Renal cortex interstitium (tissue), 11 donors: ENCODE measurements at regions not wholly inside any gene's neighbourhood (a gene's known extent, or its start where the extent isn't known, plus 50 kb on each side); places are given as distances from the start of the nearest gene placed in this dataset.
"Not testable (repeated sequence)": the region's sequence is repeated elsewhere in the genome, so short reads cannot be mapped to it uniquely, and the experiment has no call there.

Source experiments
- DNase-seq, 11 donors: peaks; one replicate each; pipeline ENCODE4 v3.0.0-alpha.2; 2013; ENCODE audit warnings: low read depth in 9 of 11, low spot score in 4 of 11; ENCODE audit errors: extremely low read depth in 1 of 11

DNA sequence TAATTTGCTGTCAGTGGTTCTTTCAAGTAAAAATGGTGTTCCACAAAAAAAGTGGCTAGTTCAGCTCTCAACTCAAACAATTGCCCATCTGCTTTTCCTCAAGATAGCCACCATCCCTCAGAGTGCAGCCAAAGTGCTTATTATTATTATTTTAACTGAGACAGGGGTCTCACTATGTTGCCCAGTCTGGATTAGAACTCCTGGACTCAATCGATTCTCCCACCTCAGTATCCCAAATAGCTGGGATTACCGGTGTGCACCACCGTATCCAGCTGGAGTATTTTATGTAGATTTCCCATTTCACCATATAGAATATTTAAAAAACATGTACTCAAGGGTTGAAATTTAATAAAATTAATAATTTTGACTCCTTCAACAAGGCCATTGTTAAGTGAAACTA is 62.1 kb upstream of the USP9X start:
- DNase-seq = no peak

- not testable (repeated sequence) for DNase-seq
Measured at GRCh38 chrX:41024335-41024734, 60.9 kb upstream of the USP9X start.

DNA sequence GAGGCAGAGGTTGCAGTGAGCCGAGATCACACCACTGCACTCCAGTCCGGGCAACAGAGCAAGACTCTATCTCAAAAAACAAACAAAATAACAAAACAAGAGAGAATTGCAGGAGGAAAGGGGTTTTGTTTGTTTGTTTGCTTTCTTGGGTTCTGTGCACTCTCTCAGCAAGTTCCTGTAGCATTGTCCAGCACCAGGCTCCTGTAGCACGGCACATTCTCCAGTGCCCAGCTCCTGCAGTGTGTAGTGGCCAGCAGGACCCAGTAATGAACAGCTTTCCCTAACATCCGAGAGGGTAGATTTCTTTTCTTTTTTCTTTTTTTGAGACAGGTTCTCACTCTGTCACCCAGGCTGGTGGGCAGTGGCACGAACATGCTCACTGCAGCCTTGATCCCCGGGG is 60.5 kb upstream of the USP9X start:
- DNase-seq = no peak

GRCh38 chrX:41025926-41026701 is 59.1 kb upstream of the USP9X start:
- DNase-seq = no peak

DNA sequence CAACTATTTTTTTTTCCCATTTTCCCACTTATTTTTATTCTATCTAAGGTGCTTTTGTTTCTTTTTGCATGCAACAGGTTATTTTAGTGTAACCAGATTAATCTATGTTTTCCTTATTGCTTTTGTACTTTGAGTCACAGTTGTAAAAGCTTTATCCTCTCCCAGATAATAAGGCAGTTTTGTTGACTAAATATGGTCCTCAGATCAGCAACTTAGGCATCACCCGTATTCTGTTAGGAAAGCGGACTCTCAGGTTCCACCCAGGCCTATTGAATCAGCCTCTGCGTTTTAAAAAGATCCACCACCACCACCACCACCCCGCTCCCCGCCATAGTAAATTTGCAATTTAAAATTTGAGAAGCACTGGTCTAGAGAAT is 58.6 kb upstream of the USP9X start:
- DNase-seq = no peak

DNA sequence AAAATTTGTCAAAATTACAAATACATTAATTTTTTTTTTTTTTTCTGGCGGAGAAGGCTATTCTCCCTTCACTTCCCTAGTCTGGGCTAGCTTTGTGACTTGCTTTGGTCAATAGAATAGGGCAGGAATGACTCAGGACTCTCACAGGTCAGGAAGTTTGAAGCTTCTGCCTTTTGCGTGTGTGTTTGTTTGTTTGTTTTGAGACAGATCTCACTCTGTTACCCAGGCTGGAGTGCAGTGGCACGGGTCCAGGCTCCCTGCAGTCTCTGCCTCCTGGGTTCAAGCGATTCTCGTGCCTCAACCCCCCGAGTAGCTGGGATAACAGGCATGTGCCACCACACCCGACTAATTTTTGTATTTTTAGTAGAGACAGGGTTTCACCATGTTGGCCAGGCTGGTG is 55.9 kb upstream of the USP9X start:
- DNase-seq = no peak

DNA sequence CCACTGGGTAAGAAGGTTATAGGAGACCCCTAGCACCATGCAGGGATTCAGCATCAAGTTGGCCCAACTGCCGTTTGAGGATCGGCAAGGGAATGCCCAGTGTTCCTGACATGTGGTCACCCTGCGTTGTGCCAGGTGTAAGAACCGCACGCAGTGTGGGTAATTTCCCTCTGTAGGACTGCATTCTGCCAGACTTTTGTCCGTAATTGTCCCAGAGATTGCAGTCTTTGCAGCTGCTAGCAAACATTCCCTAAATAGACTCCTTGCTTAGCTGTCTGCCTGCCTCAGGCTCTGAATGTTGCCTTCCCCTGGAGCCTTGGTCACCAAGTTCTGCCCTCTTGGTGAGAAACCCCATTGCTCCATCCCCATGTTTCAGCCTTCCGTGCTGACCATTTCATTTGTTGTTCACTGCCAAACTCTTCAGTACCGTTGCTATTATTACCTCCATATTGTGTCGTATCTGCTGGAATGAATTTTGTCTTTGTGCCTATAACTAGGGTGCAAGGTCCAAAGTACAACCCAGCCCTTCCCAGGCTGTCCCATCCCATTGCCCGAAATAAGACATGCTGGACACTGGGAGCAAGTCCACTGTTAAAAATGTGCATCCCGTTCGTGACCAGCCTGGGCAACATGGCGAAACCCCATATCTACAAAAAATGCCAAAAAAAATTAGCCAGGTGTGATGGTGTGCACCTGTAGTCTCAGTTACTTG is 53.8 kb upstream of the USP9X start:
- no peak for DNase-seq

- DNase-seq = no peak
Measured at GRCh38 chrX:41033299-41033698, 51.9 kb upstream of the USP9X start.

DNA sequence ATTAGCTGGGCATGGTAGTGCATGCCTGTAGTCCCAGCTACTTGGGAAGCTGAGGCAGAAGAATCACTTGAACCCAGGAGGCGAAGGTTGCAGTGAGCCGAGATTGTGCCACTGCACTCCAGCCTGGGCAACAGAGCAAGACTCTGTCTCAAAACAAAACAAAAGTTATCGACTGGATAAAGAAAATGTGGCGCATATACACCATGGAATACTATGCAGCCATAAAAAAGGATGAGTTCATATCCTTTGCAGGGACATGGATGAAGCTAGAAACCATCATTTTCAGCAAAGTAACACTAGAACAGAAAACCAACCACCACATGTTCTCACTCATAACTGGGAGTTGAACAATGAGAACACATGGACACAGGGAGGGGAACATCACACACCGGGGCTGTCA is 50.3 kb upstream of the USP9X start:
- DNase-seq = not testable (repeated sequence)
